ENCODE measurements at regions not wholly inside any gene's neighbourhood (a gene's known extent, or its start where the extent isn't known, plus 50 kb on each side); places are given as distances from the start of the nearest gene placed in this dataset.

- Histone ChIP-seq H3K27me3 (ENCODE audit: control insufficient read depth in 4 of 4, insufficient read depth in 4 of 4, low read length in 3 of 4) (no peaks in the 10 kb centered on the region), H3K27ac (ENCODE audit: low read depth in 1 of 2, low read length in 2 of 2) (no peak overlapping the region), H3K9me3 (ENCODE audit: control insufficient read depth in 4 of 4, low read length in 3 of 4) (no peaks in the 10 kb centered on the region), H3K4me3 (ENCODE audit: low read depth in 1 of 3, low read length in 3 of 3) (no peak overlapping the region), H3K9ac (ENCODE audit: low read depth in 1 of 2, low read length in 2 of 2) (no peak overlapping the region), H3K36me3 (ENCODE audit: control insufficient read depth in 4 of 4, insufficient read depth in 3 of 4, low read depth in 1 of 4, low read length in 3 of 4) (peaks cover 2 to 21% (median 7%) of the 10 kb centered on the region in 4 donors), H3K4me1 (ENCODE audit: control insufficient read depth in 4 of 4, insufficient read depth in 4 of 4, low read length in 3 of 4) (no peaks in the 10 kb centered on the region)
- TF ChIP-seq HNF4A (conservative IDR thresholded peaks at IDR 0.05) (no peak), FOXA1 (IDR thresholded peaks at IDR 0.05) (no peak), EGR1 (IDR thresholded peaks at IDR 0.05; ENCODE audit: low read depth in 2 of 2) (no peak), FOXA2 (IDR thresholded peaks at IDR 0.05) (no peak), HNF4G (IDR thresholded peaks at IDR 0.05) (no peak), MAX (IDR thresholded peaks at IDR 0.05) (no peak), RXRA (IDR thresholded peaks at IDR 0.05) (no peak)
- TF ChIP-seq, protein P1, sequence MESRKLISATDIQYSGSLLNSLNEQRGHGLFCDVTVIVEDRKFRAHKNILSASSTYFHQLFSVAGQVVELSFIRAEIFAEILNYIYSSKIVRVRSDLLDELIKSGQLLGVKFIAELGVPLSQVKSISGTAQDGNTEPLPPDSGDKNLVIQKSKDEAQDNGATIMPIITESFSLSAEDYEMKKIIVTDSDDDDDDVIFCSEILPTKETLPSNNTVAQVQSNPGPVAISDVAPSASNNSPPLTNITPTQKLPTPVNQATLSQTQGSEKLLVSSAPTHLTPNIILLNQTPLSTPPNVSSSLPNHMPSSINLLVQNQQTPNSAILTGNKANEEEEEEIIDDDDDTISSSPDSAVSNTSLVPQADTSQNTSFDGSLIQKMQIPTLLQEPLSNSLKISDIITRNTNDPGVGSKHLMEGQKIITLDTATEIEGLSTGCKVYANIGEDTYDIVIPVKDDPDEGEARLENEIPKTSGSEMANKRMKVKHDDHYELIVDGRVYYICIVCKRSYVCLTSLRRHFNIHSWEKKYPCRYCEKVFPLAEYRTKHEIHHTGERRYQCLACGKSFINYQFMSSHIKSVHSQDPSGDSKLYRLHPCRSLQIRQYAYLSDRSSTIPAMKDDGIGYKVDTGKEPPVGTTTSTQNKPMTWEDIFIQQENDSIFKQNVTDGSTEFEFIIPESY (IDR thresholded peaks at IDR 0.05): no peak
- TF ChIP-seq, protein P2, sequence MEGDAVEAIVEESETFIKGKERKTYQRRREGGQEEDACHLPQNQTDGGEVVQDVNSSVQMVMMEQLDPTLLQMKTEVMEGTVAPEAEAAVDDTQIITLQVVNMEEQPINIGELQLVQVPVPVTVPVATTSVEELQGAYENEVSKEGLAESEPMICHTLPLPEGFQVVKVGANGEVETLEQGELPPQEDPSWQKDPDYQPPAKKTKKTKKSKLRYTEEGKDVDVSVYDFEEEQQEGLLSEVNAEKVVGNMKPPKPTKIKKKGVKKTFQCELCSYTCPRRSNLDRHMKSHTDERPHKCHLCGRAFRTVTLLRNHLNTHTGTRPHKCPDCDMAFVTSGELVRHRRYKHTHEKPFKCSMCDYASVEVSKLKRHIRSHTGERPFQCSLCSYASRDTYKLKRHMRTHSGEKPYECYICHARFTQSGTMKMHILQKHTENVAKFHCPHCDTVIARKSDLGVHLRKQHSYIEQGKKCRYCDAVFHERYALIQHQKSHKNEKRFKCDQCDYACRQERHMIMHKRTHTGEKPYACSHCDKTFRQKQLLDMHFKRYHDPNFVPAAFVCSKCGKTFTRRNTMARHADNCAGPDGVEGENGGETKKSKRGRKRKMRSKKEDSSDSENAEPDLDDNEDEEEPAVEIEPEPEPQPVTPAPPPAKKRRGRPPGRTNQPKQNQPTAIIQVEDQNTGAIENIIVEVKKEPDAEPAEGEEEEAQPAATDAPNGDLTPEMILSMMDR (IDR thresholded peaks at IDR 0.05; ENCODE audit: low read depth, low read length, missing input control): no peak
- 95% methylated on average over 12 of the region's 12 CpGs for WGBS
- no peak for DNase-seq (ENCODE audit: low spot score)
Measured at GRCh38 chr11:70807195-70807543, 408.8 kb downstream of the CTTN start.

- Histone ChIP-seq H3K9ac (ENCODE audit: low read depth in 1 of 2, low read length in 2 of 2) (no peak overlapping the region), H3K27ac (ENCODE audit: low read depth in 1 of 2, low read length in 2 of 2) (no peak overlapping the region), H3K4me1 (ENCODE audit: control insufficient read depth in 4 of 4, insufficient read depth in 4 of 4, low read length in 3 of 4) (no peaks in the 10 kb centered on the region), H3K4me3 (ENCODE audit: low read depth in 1 of 3, low read length in 3 of 3) (no peak overlapping the region), H3K9me3 (ENCODE audit: control insufficient read depth in 4 of 4, low read length in 3 of 4) (no peaks in the 10 kb centered on the region), H3K27me3 (ENCODE audit: control insufficient read depth in 4 of 4, insufficient read depth in 4 of 4, low read length in 3 of 4) (no peaks in the 10 kb centered on the region), H3K36me3 (ENCODE audit: control insufficient read depth in 4 of 4, insufficient read depth in 3 of 4, low read depth in 1 of 4, low read length in 3 of 4) (peaks cover 2 to 28% (median 8%) of the 10 kb centered on the region in 4 donors)
- TF ChIP-seq HNF4G (IDR thresholded peaks at IDR 0.05) (no peak), FOXA2 (IDR thresholded peaks at IDR 0.05) (no peak), YY1 (IDR thresholded peaks at IDR 0.05) (no peak)
- TF ChIP-seq, protein P3, sequence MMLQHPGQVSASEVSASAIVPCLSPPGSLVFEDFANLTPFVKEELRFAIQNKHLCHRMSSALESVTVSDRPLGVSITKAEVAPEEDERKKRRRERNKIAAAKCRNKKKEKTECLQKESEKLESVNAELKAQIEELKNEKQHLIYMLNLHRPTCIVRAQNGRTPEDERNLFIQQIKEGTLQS (IDR thresholded peaks at IDR 0.05): no peak
- TF ChIP-seq, protein P2 (IDR thresholded peaks at IDR 0.05; ENCODE audit: low read depth, low read length, missing input control): no peak
- WGBS: 94% methylated on average over 21 of the region's 21 CpGs
- DNase-seq (ENCODE audit: low spot score): no peak
Measured at GRCh38 chr11:70808686-70809375, 410.5 kb downstream of the CTTN start.

Measured in liver (tissue), 8 donors.